ENCODE measurements at regions not wholly inside any gene's neighbourhood (a gene's known extent, or its start where the extent isn't known, plus 50 kb on each side); places are given as distances from the start of the nearest gene placed in this dataset.

DNA sequence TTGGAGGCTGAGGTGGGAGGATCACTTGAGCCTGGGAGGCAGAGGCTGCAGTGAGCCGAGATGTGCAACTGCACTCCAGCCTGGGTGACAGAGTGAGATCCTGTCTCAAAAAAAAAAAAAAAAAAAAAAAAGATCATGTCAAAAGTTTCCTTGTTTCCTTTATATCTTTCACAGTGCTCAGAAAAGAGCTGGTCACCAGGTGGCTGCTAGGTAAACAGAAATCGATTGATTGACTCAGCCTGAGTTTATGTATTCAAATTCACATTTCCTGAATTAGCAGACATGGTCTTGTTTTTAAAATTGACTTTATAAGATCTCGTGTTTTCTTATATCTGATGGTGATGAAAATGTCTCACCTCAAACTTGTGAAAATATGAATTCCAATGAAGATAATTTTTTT is 261.8 kb upstream of the FANCL start:
- DNase-seq (ENCODE audit: low read depth) = no peak
- H3K4me3 ChIP-seq (ENCODE audit: low read depth, low read length) = no peak overlapping the region
- TF ChIP-seq, protein P1, sequence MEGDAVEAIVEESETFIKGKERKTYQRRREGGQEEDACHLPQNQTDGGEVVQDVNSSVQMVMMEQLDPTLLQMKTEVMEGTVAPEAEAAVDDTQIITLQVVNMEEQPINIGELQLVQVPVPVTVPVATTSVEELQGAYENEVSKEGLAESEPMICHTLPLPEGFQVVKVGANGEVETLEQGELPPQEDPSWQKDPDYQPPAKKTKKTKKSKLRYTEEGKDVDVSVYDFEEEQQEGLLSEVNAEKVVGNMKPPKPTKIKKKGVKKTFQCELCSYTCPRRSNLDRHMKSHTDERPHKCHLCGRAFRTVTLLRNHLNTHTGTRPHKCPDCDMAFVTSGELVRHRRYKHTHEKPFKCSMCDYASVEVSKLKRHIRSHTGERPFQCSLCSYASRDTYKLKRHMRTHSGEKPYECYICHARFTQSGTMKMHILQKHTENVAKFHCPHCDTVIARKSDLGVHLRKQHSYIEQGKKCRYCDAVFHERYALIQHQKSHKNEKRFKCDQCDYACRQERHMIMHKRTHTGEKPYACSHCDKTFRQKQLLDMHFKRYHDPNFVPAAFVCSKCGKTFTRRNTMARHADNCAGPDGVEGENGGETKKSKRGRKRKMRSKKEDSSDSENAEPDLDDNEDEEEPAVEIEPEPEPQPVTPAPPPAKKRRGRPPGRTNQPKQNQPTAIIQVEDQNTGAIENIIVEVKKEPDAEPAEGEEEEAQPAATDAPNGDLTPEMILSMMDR (IDR thresholded peaks at IDR 0.05; ENCODE audit: insufficient read depth, low read length) = no peak

DNA sequence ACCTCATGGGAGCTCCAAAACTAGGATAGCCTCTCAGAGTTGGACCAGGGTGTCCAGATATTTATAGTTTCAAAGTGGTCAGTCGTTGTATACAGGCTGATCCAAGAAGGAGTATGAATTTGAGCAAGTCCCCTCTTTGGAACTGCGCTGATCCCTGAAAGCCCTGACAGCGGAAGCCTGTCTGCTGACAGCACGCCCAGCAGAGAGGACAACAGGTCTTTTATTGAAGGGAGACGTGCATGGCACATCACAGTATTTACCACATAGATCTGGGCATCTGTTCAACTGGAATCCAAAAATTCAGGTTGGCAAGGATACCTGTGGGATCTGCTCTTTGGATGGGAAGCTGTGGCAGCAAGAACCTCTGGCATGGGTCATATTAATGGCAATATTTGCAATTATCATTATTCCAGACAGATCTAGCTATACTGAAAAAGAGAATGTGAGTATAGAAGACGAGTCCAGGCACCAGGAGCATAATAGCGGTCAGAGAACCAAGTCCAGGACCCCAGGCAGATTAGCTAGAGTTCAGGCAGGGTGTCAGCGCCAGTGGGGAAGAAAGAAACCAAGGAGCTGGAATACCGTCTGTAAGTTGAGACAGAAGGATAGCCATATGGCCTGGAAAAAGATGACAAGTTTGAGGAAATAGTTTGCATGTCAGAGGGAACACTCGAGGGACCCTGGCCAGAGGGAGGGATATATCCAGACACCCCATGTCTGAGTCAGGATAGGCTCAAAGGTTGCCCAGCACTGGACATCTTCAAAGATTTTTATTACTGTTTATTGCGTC is 260.4 kb upstream of the FANCL start:
- no peak overlapping the region for H3K4me3 ChIP-seq (ENCODE audit: low read depth, low read length)
- DNase-seq (ENCODE audit: low read depth) = no peak
- TF ChIP-seq, protein P1 (IDR thresholded peaks at IDR 0.05; ENCODE audit: insufficient read depth, low read length) = no peak

DNA sequence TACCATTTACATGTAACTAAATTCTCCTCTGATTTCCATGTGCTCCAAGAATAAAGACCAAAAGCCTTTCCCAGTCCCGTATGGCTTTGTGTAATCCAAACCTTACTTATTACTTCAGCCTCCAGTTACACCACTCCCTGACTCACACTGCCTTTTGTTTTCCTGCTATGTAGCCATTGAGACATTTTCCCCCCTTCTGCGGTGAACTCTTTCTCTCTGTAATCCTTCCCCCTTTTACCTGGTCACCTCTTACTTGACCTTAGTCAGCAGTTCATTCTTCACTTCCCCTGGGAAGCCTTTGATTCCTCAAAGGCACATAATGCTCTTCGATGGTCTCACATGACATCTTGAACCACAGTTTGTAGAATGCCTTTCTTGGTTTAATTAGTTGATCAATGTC is 256.0 kb upstream of the FANCL start:
- TF ChIP-seq, protein P1 (IDR thresholded peaks at IDR 0.05; ENCODE audit: insufficient read depth, low read length) = no peak
- no peak overlapping the region for H3K4me3 ChIP-seq (ENCODE audit: low read depth, low read length)
- no peak for DNase-seq (ENCODE audit: low read depth)

DNA sequence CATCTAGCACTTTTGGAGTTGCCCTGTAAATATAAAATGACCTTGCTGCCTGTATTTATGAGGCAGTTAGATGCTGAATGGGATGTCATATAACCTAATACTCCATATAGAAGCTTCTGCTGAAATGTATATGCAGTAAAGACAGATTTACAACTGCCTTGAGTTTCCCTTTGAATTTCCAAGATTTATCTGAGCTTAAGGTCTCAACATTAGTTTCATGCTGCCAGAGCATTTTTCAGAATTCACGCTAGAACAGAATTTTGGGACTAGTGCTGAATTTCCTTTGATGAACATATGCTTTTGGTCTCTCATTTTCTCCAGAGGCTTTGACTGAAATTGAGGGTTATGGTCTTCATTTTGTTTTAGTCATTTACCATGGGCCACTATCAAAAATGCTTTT is 254.7 kb upstream of the FANCL start:
- no peak for DNase-seq (ENCODE audit: low read depth)
- no peak overlapping the region for H3K4me3 ChIP-seq (ENCODE audit: low read depth, low read length)
- TF ChIP-seq, protein P1 (IDR thresholded peaks at IDR 0.05; ENCODE audit: insufficient read depth, low read length) = no peak

DNA sequence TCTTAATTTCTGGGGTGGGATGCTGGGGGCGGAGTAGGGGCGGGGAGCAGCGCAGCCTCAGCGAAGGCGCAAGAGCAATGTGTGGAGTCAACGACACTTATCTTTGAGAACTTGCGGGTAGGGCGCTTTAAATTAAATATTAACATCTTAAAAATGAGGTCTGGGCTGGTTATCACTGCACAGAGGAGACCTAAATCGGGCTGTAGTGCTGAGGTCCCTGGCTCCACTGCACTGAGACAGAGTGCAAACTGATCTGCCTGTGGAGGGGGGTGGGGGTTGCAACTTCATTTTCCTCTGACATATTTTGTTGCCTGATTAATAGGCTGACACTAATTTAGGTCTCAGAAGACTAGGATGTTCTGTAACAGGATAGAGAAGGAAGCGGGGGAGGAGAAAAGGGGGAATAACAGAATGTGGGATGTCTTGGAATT is 253.0 kb upstream of the FANCL start:
- TF ChIP-seq, protein P1 (IDR thresholded peaks at IDR 0.05; ENCODE audit: insufficient read depth, low read length) = no peak
- no peak overlapping the region for H3K4me3 ChIP-seq (ENCODE audit: low read depth, low read length)
- no peak for DNase-seq (ENCODE audit: low read depth)

DNA sequence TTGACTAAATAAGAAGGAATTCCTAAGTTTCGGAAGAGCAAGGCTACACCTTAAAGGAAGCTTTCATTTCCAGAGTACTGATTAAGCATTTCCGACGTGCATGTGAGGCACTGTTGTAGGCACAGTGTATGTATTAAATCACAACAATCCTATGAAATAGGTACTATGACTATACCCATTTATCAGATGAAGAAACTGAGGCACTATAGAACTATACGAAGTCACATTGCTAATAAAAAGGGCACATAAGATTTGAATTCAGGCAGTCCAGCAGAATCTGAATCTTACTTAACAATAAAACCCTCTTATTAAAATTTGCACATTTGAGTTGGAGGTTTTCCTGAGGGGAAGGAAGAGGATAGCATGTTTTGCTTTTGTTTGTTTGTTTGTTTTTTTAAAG is 243.5 kb upstream of the FANCL start:
- no peak overlapping the region for H3K4me3 ChIP-seq (ENCODE audit: low read depth, low read length)
- DNase-seq (ENCODE audit: low read depth) = no peak
- TF ChIP-seq, protein P1 (IDR thresholded peaks at IDR 0.05; ENCODE audit: insufficient read depth, low read length) = no peak

DNA sequence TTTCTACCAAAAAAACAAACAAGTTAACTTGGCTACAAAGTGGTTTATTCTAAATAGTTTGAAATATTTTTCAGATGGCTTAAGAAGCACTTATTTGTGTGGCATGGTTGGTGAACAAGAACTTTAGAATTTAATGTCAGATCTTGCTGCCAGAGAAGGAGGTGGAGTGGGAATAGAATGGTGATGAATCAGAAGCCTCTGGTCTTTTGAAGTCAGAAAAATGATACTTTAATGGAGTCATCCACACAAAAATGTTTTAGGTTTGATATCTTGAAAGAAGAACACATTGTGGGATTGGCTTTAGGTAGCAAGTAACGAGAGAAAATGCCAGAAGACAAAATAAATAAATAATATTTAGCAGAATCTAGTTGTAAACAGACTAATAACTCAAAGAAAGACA is 243.1 kb upstream of the FANCL start:
- H3K4me3 ChIP-seq (ENCODE audit: low read depth, low read length) = no peak overlapping the region
- DNase-seq (ENCODE audit: low read depth) = peak; percentile 21
- TF ChIP-seq, protein P1 (IDR thresholded peaks at IDR 0.05; ENCODE audit: insufficient read depth, low read length) = no peak

All from fibroblast of the aortic adventitia (primary cell).